Neural cell (in vitro differentiated cells): ENCODE measurements at regions not wholly inside any gene's neighbourhood (a gene's known extent, or its start where the extent isn't known, plus 50 kb on each side); places are given as distances from the start of the nearest gene placed in this dataset.

Experiments
- H2AFZ ChIP-seq: fragments of 200-600, 300-800 bp; sonication (generic), shearing (Covaris generic); 2 replicates; pipeline ENCODE4 v1.6.0; 2014; ENCODE audit warnings: low read depth, mild to moderate bottlenecking, antibody characterized with exemption, low read length, moderate library complexity
- H3F3A ChIP-seq: fragments of 200-600 bp; shearing (Covaris generic); 2 replicates; pipeline ENCODE4 v1.6.1; 2016; ENCODE audit warnings: mild to moderate bottlenecking, moderate library complexity, mixed read lengths, antibody characterized with exemption, low read length; ENCODE audit not compliant: insufficient read depth, poor library complexity, severe bottlenecking
- H3K27ac ChIP-seq: fragments of 200-600, 300-800 bp; sonication (generic), shearing (Covaris generic); 2 replicates; pipeline ENCODE4 v1.5.1; 2014; ENCODE audit warnings: mild to moderate bottlenecking, low read length, moderate library complexity
- H3K27me3 ChIP-seq: fragments of 300-800, 200-600 bp; sonication (generic), shearing (Covaris generic); 2 replicates; pipeline ENCODE4 v1.6.0; 2014; ENCODE audit warnings: mild to moderate bottlenecking, low read depth, low read length, moderate library complexity; ENCODE audit not compliant: insufficient read depth
- H3K36me3 ChIP-seq: fragments of 300-800, 200-600 bp; sonication (generic), shearing (Covaris generic); 2 replicates; pipeline ENCODE4 v1.5.1; 2014; ENCODE audit warnings: mild to moderate bottlenecking, antibody characterized with exemption, low read length, moderate library complexity; ENCODE audit not compliant: insufficient read depth
- H3K4me2 ChIP-seq: fragments of 300-800, 200-600 bp; sonication (generic), shearing (Covaris generic); 2 replicates; pipeline ENCODE4 v1.6.0; 2014; ENCODE audit warnings: mild to moderate bottlenecking, low read length
- H3K4me3 ChIP-seq: fragments of 300-800, 200-600 bp; sonication (generic), shearing (Covaris generic); 2 replicates; pipeline ENCODE4 v1.5.1; 2014; ENCODE audit warnings: mild to moderate bottlenecking, low read length, moderate library complexity
- H3K79me2 ChIP-seq: fragments of 200-600 bp; shearing (Covaris generic); replicated peaks from 2 replicates; pipeline ENCODE4 v1.6.0; 2014; ENCODE audit warnings: mild to moderate bottlenecking, low read length, moderate library complexity; ENCODE audit not compliant: insufficient read depth
- H3K9ac ChIP-seq: fragments of 300-800, 200-600 bp; sonication (generic), shearing (Covaris generic); 2 replicates; pipeline ENCODE4 v1.6.1; 2016; ENCODE audit warnings: mild to moderate bottlenecking, low read length, mixed read lengths
- H3K9me2 ChIP-seq: fragments of 200-600 bp; shearing (Covaris generic); 2 replicates; pipeline ENCODE4 v1.6.1; 2016; ENCODE audit warnings: mild to moderate bottlenecking, low read length, mixed read lengths; ENCODE audit not compliant: insufficient read depth
- H3K9me3 ChIP-seq: fragments of 200-600, 300-800 bp; sonication (generic), shearing (Covaris generic); 2 replicates; pipeline ENCODE4 v1.6.1; 2016; ENCODE audit warnings: mild to moderate bottlenecking, mixed run types, low read length, moderate library complexity, mixed read lengths
- H4K20me1 ChIP-seq: fragments of 200-600 bp; shearing (Covaris generic); 2 replicates; pipeline ENCODE4 v1.6.1; 2016; ENCODE audit warnings: mild to moderate bottlenecking, mixed run types; ENCODE audit not compliant: insufficient read depth
- EP300 ChIP-seq: fragments of 450-650 bp; conservative IDR thresholded peaks from 2 replicates; pipeline ENCODE4 v1.6.1; 2014; ENCODE audit warnings: antibody characterized with exemption, mild to moderate bottlenecking, moderate library complexity; ENCODE audit not compliant: poor library complexity, severe bottlenecking
- EZH2 ChIP-seq: fragments of 200-600, 300-800 bp; shearing (Covaris generic), sonication (generic); IDR thresholded peaks from 2 replicates; pipeline ENCODE4 v1.6.1; 2014; ENCODE audit warnings: antibody characterized with exemption, low read length, borderline replicate concordance, mild to moderate bottlenecking; ENCODE audit not compliant: insufficient read depth, poor library complexity, severe bottlenecking
- MXI1 ChIP-seq: fragments of 450-650 bp; conservative IDR thresholded peaks from 2 replicates; pipeline ENCODE4 v1.6.1; 2014; ENCODE audit warnings: antibody characterized with exemption, mild to moderate bottlenecking; ENCODE audit not compliant: poor library complexity, severe bottlenecking
- POLR2AphosphoS5 ChIP-seq: IDR thresholded peaks from 2 replicates; pipeline ENCODE4 v1.6.1; 2012
- RAD21 ChIP-seq: fragments of 450-650 bp; conservative IDR thresholded peaks from 2 replicates; pipeline ENCODE4 v1.6.1; 2014; ENCODE audit warnings: antibody characterized with exemption, mild to moderate bottlenecking, moderate library complexity
- SMC3 ChIP-seq: fragments of 450-650 bp; conservative IDR thresholded peaks from 2 replicates; pipeline ENCODE4 v1.6.1; 2014; ENCODE audit warnings: antibody characterized with exemption, mild to moderate bottlenecking, moderate library complexity; ENCODE audit not compliant: poor library complexity
- TAF1 ChIP-seq: IDR thresholded peaks from 2 replicates; pipeline ENCODE4 v1.6.1; 2012; ENCODE audit warnings: low read depth
- TF ChIP-seq, protein P1 (sequence below): IDR thresholded peaks from 2 replicates; pipeline ENCODE4 v1.6.1; 2012; ENCODE audit warnings: borderline replicate concordance
- TF ChIP-seq, protein P2 (sequence below): fragments of 450-650 bp; IDR thresholded peaks from 2 replicates; pipeline ENCODE4 v1.5.1; 2014; ENCODE audit warnings: antibody characterized with exemption, mild to moderate bottlenecking, moderate library complexity; ENCODE audit not compliant: poor library complexity, severe bottlenecking

DNA sequence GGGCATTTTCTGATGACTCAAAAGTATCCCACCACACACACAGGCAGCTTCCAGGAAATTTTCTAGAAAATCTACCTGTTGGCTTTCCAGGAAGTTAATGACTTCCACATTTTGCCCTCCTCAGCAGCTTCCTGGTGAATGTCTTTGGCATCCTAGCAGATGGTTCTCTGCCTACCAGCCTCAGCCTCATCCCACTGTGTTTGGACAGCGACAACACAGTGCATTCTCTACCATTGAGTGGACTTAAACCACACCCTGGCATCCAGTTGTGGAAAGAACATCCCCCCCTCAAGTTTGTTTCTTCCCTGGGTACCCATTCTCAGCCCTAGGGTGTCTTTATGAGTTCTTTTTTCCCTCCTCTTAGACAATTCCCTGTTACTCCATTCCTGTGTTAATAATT lies 50.8 kb upstream of the GADL1 start:
- Histone ChIP-seq H3K9me2 (no peaks in the 10 kb centered on the region), H3K36me3 (no peaks in the 10 kb centered on the region), H2AFZ (no peak overlapping the region), H4K20me1 (no peaks in the 10 kb centered on the region), H3K9ac (no peak overlapping the region), H3F3A (no peaks in the 10 kb centered on the region), H3K27me3 (no peaks in the 10 kb centered on the region), H3K9me3 (no peaks in the 10 kb centered on the region), H3K4me3 (no peak overlapping the region), H3K27ac (no peak overlapping the region), H3K4me2 (no peak overlapping the region), H3K79me2 (no peaks in the 10 kb centered on the region)
- TF ChIP-seq EZH2: no peak
- TF ChIP-seq SMC3: no peak

DNA sequence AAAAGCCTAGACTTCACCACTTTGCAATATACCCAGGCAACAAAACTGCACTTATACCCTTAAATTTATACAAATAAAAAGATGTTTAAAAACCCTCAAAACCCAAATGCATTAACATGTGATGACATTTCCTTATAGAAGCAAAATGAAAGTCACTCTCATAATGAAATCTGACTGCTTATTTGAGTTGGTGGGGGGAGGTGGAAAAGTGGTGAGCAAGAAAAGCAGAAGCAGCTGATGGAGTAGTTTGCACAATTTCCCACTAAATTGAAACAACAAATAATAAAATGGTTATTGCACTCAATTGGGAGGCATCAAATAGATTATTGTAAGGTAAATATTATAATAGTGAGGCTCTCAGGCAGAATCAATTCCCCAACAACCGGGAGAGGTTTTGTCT lies 54.0 kb upstream of the GADL1 start:
- Histone ChIP-seq H3K4me3 (no peak overlapping the region), H3F3A (no peaks in the 10 kb centered on the region), H3K27ac (no peak overlapping the region), H4K20me1 (no peaks in the 10 kb centered on the region), H2AFZ (no peak overlapping the region), H3K9ac (no peak overlapping the region), H3K27me3 (no peaks in the 10 kb centered on the region), H3K9me2 (no peaks in the 10 kb centered on the region), H3K79me2 (no peaks in the 10 kb centered on the region), H3K36me3 (no peaks in the 10 kb centered on the region), H3K9me3 (no peaks in the 10 kb centered on the region), H3K4me2 (no peak overlapping the region)
- no peak for TF ChIP-seq SMC3
- TF ChIP-seq, protein P1, sequence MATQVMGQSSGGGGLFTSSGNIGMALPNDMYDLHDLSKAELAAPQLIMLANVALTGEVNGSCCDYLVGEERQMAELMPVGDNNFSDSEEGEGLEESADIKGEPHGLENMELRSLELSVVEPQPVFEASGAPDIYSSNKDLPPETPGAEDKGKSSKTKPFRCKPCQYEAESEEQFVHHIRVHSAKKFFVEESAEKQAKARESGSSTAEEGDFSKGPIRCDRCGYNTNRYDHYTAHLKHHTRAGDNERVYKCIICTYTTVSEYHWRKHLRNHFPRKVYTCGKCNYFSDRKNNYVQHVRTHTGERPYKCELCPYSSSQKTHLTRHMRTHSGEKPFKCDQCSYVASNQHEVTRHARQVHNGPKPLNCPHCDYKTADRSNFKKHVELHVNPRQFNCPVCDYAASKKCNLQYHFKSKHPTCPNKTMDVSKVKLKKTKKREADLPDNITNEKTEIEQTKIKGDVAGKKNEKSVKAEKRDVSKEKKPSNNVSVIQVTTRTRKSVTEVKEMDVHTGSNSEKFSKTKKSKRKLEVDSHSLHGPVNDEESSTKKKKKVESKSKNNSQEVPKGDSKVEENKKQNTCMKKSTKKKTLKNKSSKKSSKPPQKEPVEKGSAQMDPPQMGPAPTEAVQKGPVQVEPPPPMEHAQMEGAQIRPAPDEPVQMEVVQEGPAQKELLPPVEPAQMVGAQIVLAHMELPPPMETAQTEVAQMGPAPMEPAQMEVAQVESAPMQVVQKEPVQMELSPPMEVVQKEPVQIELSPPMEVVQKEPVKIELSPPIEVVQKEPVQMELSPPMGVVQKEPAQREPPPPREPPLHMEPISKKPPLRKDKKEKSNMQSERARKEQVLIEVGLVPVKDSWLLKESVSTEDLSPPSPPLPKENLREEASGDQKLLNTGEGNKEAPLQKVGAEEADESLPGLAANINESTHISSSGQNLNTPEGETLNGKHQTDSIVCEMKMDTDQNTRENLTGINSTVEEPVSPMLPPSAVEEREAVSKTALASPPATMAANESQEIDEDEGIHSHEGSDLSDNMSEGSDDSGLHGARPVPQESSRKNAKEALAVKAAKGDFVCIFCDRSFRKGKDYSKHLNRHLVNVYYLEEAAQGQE: no peak
- TF ChIP-seq, protein P2, sequence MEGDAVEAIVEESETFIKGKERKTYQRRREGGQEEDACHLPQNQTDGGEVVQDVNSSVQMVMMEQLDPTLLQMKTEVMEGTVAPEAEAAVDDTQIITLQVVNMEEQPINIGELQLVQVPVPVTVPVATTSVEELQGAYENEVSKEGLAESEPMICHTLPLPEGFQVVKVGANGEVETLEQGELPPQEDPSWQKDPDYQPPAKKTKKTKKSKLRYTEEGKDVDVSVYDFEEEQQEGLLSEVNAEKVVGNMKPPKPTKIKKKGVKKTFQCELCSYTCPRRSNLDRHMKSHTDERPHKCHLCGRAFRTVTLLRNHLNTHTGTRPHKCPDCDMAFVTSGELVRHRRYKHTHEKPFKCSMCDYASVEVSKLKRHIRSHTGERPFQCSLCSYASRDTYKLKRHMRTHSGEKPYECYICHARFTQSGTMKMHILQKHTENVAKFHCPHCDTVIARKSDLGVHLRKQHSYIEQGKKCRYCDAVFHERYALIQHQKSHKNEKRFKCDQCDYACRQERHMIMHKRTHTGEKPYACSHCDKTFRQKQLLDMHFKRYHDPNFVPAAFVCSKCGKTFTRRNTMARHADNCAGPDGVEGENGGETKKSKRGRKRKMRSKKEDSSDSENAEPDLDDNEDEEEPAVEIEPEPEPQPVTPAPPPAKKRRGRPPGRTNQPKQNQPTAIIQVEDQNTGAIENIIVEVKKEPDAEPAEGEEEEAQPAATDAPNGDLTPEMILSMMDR: no peak
- no peak for TF ChIP-seq TAF1
- TF ChIP-seq MXI1: no peak
- no peak for TF ChIP-seq EZH2
- no peak for TF ChIP-seq POLR2AphosphoS5
- no peak for TF ChIP-seq RAD21
- TF ChIP-seq EP300: no peak

DNA sequence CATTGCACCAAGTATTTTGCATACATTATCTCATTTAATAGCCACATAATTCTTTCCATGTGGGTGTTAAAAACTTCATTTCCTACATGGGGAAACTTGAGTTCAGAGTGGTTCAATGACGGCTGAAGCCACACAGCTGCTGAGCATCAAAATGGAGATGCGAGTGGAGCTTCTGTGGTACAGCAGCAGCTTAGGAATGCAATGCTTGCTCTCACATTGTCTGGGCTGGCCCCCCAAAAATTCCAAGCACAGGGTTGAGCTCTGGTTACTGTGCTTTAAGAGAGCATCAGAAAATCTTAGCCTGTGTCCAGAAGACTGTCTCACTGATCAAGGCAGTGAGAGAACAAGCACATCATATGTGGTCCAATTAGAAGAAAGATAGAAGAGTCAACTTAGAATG lies 57.4 kb upstream of the GADL1 start:
- no peaks in the 10 kb centered on the region for H3K9me2 ChIP-seq
- no peaks in the 10 kb centered on the region for H3K27me3 ChIP-seq
- H3K9ac ChIP-seq: no peak overlapping the region
- TF ChIP-seq RAD21 (no peak), POLR2AphosphoS5 (no peak)
- no peak overlapping the region for H2AFZ ChIP-seq
- H3K79me2 ChIP-seq: no peaks in the 10 kb centered on the region
- H3K4me3 ChIP-seq: no peak overlapping the region
- no peaks in the 10 kb centered on the region for H3F3A ChIP-seq
- no peak overlapping the region for H3K27ac ChIP-seq
- H4K20me1 ChIP-seq: no peaks in the 10 kb centered on the region
- no peaks in the 10 kb centered on the region for H3K36me3 ChIP-seq
- no peaks in the 10 kb centered on the region for H3K9me3 ChIP-seq
- H3K4me2 ChIP-seq: no peak overlapping the region
